ENCODE measurements at regions not wholly inside any gene's neighbourhood (a gene's known extent, or its start where the extent isn't known, plus 50 kb on each side); places are given as distances from the start of the nearest gene placed in this dataset.

GRCh38 chr12:89882050-89882449, 173.4 kb upstream of the ATP2B1 start (continued):
- peak in 1 of 2 experiments; percentile 60; a peak in 1 of 4 replicates for TF ChIP-seq ETV6 (conservative IDR thresholded peaks at IDR 0.05 in 1 of 2, IDR thresholded peaks at IDR 0.05 in 1 of 2; ENCODE audit: borderline replicate concordance in 1 of 2, low read depth in 1 of 2)
- TF ChIP-seq CREM (IDR thresholded peaks at IDR 0.05; ENCODE audit: low read depth), result peak; percentile 74; the same call in 1 of the 2 replicates
- no peak for TF ChIP-seq RBBP5 (conservative IDR thresholded peaks at IDR 0.05)
- TF ChIP-seq MLLT1 (IDR thresholded peaks at IDR 0.05), result no peak
- TF ChIP-seq GABPA (IDR thresholded peaks at IDR 0.05; ENCODE audit: low read depth), result no peak
- TF ChIP-seq ATF3 (IDR thresholded peaks at IDR 0.05; ENCODE audit: borderline replicate concordance, extremely low read depth, low read depth, low read length), result no peak
- no peak for TF ChIP-seq SUPT20H (IDR thresholded peaks at IDR 0.05; ENCODE audit: borderline replicate concordance, control insufficient read depth, low read depth, low read length)
- peak; percentile 92 for TF ChIP-seq RUNX3 (IDR thresholded peaks at IDR 0.05; ENCODE audit: low read length)
- TF ChIP-seq SKIL (IDR thresholded peaks at IDR 0.05; ENCODE audit: low read depth, poor library complexity, severe bottlenecking), result peak; percentile 29
- TF ChIP-seq BRCA1 (IDR thresholded peaks at IDR 0.05; ENCODE audit: low read depth, low read length), result no peak
- TF ChIP-seq BACH1 (IDR thresholded peaks at IDR 0.05; ENCODE audit: borderline replicate concordance), result 0 out of 2 replicates have a peak, but pooled peaks have one; percentile 8
- TF ChIP-seq SMC3 (IDR thresholded peaks at IDR 0.05; ENCODE audit: borderline replicate concordance, low read length), result no peak
- peak; percentile 96 for TF ChIP-seq NFIC (IDR thresholded peaks at IDR 0.05; ENCODE audit: low read depth, low read length)
- TF ChIP-seq KLF5 (IDR thresholded peaks at IDR 0.05; ENCODE audit: partially characterized antibody), result no peak
- TF ChIP-seq RELA (IDR thresholded peaks at IDR 0.05; ENCODE audit: borderline replicate concordance, partially characterized antibody), result no peak
- TF ChIP-seq FOXM1 (IDR thresholded peaks at IDR 0.05; ENCODE audit: low read depth, low read length), result peak; percentile 86; the same call in 1 of the 2 replicates
- no peak for TF ChIP-seq SREBF2 (IDR thresholded peaks at IDR 0.05; ENCODE audit: low read length)
- TF ChIP-seq EGR1 (IDR thresholded peaks at IDR 0.05; ENCODE audit: borderline replicate concordance in 1 of 2, low read depth in 2 of 2, low read length in 2 of 2), result no peak
- peak; percentile 78 for TF ChIP-seq CREB1 (IDR thresholded peaks at IDR 0.05; ENCODE audit: low read depth)
- TF ChIP-seq MTA2 (IDR thresholded peaks at IDR 0.05; ENCODE audit: low read depth), result peak; percentile 65
- peak; percentile 86; the same call in 1 of the 2 replicates for TF ChIP-seq CBX5 (IDR thresholded peaks at IDR 0.05; ENCODE audit: low read depth)
- TF ChIP-seq POLR2A (IDR thresholded peaks at IDR 0.05; ENCODE audit: low read depth, low read length), result no peak
- no peak for TF ChIP-seq NFYB (IDR thresholded peaks at IDR 0.05; ENCODE audit: insufficient read depth, low read depth, low read length)
- no peak for TF ChIP-seq USF2 (IDR thresholded peaks at IDR 0.05; ENCODE audit: borderline replicate concordance, low read depth, low read length)
- no peak for TF ChIP-seq USF1 (IDR thresholded peaks at IDR 0.05; ENCODE audit: borderline replicate concordance, extremely low read length, insufficient read depth, low read depth, low read length)
- TF ChIP-seq IKZF1 (conservative IDR thresholded peaks at IDR 0.05), result peak; percentile 57

Measured in GM12878 (cell line).